GM10266 (cell line): ENCODE measurements at regions not wholly inside any gene's neighbourhood (a gene's known extent, or its start where the extent isn't known, plus 50 kb on each side); places are given as distances from the start of the nearest gene placed in this dataset.

ENCODE experiments used
- DNase-seq: peaks from one replicate; pipeline ENCODE4 v3.0.0; 2012; ENCODE audit errors: extremely low spot score
- TF ChIP-seq, protein P1 (sequence below): IDR thresholded peaks from 2 replicates; pipeline ENCODE4 v1.5.1; 2012; ENCODE audit warnings: mild to moderate bottlenecking, low read depth; ENCODE audit not compliant: control insufficient read depth, insufficient read depth; ENCODE audit errors: missing control alignments

DNA sequence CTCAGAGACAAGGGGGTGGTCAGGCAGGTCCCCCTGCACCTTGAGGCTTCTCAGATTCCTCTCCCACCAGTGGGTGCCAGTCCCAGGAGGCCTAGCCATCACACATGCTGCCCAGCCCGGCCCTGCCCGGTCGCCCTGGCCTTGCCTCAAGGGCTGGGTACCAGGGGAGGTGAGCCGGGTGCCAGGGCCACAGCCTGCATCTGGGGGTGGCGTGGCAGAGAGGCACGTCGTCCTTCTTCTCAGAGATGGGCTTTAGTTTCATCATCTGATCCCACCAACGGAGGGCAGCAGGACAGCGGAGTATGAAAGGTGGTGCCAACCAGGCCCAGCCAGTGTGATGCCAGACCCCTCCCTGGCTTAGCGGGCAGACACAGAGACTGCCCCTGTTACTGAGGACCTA, 161.7 kb downstream of the TFCP2L1 start:
- TF ChIP-seq, protein P1, sequence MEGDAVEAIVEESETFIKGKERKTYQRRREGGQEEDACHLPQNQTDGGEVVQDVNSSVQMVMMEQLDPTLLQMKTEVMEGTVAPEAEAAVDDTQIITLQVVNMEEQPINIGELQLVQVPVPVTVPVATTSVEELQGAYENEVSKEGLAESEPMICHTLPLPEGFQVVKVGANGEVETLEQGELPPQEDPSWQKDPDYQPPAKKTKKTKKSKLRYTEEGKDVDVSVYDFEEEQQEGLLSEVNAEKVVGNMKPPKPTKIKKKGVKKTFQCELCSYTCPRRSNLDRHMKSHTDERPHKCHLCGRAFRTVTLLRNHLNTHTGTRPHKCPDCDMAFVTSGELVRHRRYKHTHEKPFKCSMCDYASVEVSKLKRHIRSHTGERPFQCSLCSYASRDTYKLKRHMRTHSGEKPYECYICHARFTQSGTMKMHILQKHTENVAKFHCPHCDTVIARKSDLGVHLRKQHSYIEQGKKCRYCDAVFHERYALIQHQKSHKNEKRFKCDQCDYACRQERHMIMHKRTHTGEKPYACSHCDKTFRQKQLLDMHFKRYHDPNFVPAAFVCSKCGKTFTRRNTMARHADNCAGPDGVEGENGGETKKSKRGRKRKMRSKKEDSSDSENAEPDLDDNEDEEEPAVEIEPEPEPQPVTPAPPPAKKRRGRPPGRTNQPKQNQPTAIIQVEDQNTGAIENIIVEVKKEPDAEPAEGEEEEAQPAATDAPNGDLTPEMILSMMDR: no peak
- no peak for DNase-seq

DNA sequence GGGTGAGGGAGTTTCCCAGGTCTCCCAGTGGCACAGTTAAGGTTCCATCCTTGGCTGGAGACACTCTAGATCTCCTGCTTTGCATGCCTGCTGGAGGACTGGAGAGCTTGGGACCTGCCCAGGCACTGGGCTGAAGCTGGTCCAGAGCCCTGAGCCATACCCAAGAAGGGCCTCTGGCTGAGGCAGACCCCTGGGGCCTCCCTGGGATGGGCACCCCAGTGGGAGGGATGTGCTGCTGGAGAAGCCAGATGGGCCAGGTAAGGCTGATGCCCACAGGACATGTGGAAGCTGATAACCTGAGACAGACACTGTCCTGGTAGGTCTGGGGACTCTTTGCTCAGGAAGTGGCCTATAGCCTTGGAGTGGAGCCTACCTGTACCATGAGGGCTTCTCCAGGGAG, 160.7 kb downstream of the TFCP2L1 start:
- DNase-seq: no peak
- TF ChIP-seq, protein P1: no peak

DNA sequence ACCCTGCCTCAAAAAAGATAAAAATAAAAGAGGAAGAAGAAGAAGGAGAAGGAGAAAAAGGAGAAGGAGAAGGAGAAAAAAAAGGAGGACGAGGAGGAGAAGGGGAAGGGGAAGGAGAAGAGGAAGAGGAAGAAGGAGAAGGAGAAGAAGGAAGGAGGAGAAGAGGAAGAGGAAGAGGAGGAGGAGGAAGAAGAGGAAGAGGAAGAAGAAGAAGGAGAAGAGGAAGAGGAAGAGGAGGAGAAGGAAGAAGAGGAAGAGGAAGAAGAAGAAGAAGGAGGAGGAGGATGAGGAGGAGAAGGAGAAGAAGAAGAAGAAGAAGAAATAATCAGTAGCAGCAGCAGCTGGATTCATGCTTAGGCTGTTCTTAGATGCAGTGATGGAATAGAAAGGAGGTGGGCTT, 159.7 kb downstream of the TFCP2L1 start:
- DNase-seq: no peak
- TF ChIP-seq, protein P1: no peak

DNA sequence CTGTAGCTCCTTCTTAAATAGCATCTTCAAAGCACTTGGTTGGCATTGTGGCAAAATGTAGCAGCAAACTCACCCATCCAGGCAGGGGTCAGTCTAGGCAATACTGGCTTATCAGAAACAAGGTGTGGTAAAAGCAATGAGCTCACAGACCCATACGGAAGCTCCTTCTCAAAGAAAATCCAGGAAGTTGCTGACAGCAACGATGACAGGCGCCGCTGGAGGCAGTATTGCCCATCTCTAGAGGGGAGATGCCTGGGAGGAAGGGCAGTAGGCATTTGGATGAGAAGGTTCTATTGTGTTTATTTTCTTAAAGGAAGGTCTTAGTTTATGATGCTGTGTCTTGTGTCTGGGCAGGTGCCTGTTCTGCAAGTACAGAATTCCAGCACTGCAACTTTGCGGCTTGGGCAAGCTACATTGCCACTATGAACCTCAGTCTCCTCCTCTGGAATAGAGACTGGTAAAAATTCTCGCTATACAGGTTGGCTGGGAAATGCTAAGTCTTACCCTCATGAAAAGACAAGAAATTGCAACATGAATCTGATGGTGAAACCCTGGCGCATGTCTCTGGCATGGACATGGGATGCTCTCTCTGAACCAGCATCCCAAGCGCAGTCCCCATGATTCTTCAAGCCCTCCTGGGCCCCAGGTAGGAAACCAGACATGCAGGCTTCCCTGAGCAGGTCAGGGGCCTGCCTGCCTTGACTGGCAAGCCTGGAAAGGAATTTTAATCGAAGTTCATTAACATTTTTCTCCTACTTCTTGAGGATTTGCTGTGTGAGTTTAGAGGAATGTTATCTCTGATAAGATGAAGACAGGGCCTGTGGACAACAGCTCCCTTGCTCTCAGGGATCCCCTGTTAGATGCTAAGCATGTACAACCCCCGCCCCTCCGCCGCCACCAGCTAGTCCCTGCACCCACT, 156.0 kb downstream of the TFCP2L1 start:
- DNase-seq: no peak
- TF ChIP-seq, protein P1: peak; percentile 9

DNA sequence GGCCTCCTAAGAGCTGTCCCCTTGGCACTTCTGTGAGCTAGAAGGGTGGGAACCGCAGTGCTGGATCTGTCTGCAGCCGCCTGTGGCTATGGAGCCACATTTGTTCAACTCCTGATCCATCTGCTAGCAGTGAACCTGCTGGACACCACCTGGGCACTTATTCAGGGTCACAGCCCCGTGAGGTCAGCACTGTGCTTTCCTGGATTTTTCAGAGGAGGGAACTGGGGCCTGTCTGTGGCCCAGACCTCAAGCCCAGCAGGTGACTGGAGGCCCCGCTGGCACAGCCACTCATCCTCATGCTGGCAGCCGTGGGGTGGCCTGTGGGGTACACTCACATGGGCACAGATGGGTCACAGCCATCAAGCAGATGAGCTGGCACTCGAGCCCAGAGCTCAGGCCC, 155.3 kb downstream of the TFCP2L1 start:
- TF ChIP-seq, protein P1: no peak
- DNase-seq: no peak

DNA sequence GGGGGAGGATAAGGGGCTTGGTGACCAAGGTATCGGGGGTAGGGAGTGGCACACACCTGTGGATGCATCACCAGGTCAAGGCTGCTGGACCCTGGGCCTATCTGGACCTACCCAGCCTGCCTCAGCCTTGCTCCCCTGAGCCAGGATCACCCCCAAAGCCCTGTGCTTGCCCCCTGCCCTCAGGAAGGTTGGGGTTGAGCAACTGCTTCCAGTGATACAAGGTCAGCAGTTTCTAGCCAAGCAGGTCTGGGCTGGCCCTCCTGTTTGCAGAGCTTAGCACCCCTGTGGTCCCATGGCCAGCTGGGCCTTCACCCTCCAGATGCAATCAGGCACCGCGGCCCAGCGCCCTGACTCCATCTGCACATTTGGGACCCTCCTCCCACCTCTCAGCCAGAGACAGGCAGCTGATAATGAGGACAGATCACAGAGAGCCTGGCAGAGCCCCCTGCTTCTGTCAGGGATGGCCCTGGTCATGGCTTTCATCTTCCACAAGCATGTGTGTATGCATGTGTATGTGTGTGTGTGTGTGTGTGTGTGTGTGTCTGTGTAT, 154.6 kb downstream of the TFCP2L1 start:
- TF ChIP-seq, protein P1: no peak
- no peak for DNase-seq

DNA sequence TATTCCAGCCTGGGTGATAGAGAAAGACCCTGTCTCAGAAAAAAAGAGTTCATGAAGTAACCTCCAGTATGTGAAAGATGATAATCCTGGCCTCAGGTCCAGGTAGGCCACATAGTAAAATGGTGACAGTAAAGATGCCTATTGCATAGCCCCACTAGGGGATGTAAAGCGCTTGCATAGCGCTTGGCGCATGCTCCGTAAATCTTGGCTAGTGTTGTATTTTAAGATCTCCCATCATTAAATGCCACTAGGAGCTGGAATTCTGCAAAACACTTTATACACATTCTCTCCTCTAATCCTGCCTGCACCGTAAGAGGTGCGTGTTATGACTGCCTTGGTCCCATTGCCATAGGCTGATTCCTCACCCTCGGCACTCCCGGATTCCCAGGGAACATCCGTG, 153.6 kb downstream of the TFCP2L1 start:
- no peak for DNase-seq
- TF ChIP-seq, protein P1: no peak
